ENCODE measurements at regions not wholly inside any gene's neighbourhood (a gene's known extent, or its start where the extent isn't known, plus 50 kb on each side); places are given as distances from the start of the nearest gene placed in this dataset.
"Not testable (repeated sequence)": the region's sequence is repeated elsewhere in the genome, so short reads cannot be mapped to it uniquely, and the experiment has no call there.

DNA sequence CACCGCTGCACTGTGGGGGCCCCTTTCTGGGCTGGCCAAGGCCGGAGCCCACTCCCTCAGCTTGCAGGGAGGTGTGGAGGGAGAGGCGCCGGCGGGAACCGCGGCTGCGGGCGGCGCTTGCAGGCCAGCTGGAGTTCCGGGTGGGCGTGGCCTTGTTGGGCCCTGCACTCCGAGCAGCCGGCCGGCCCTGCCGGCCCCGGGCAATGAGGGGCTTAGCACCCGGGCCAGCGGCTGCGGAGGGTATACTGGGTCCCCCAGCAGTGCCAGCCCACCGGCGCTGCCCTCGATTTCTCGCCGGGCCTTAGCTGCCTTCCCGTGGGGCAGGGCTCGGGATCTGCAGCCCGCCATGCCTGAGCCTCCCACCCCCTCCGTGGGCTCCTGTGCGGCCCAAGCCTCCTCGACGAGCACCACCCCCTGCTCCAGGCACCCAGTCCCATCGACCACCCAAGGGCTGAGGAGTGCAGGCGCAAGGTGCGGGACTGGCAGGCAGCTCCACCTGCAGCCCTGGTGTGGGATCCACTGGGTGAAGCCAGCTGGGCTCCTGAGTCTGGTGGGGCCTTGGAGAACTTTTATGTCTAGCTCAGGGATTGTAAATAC, 705.1 kb upstream of the CDH9 start:
- POLR2A ChIA-PET, H3K27ac Mint-ChIP-seq, H3K27me3 Mint-ChIP-seq: not testable (repeated sequence)

DNA sequence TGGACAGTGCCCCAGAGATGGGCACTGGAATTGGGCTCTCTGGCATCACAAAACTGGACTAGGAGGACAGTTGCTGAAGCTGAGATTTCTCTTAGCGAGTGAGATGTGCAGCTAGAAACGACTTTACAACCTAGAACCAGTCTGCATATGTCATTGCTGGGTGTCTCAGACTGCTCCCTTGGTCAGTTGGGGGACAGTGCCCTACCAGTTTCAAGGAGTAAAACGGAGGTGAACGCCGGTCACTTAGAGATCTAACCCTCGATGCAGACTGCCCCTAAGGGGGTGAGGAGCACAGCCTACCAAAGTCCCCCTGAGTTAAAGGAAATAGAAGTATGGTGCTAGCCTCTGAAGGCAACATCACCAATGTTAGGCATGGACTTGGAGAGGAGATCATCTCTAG, 704.4 kb upstream of the CDH9 start:
- POLR2A ChIA-PET = no interaction called here
- Mint-ChIP-seq H3K4me1 (no peaks in the 10 kb centered on the region), H3K27ac (no peak overlapping the region), H3K9me3 (peaks cover 6 to 58% (median 14%) of the 10 kb centered on the region in 9 donors), H3K27me3 (no peaks in the 10 kb centered on the region), H3K4me3 (no peak overlapping the region), H3K36me3 (peaks cover 0 to 13% (median 0%) of the 10 kb centered on the region in 3 donors)
- no peak for DNase-seq
- ATAC-seq = no peak

More for the DNA sequence above, 705.1 kb upstream of the CDH9 start:
- peaks cover 0 to 13% (median 0%) of the 10 kb centered on the region in 3 donors for H3K36me3 Mint-ChIP-seq
- not testable (repeated sequence) for H3K4me3 Mint-ChIP-seq, ATAC-seq, DNase-seq, H3K4me1 Mint-ChIP-seq
- peaks cover 9 to 58% (median 16%) of the 10 kb centered on the region in 9 donors for H3K9me3 Mint-ChIP-seq

DNA sequence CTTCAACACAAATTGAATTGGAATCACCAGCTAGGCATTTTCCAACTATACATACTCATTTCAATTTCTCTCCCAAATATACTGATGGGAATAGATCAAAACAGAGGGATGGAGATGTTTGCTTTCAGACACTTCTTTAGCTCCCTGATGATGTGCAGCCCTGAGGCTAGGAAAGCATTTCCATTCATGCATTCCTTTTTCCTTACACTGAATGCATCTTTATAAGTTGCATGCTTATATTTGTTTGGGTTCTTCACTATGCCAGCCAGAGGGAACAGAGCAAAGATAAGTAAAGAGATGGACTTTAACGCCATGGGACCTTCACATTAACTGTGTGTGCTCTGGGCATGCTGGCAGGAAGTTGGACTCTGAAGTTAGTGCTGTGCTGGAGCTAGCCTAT, 696.5 kb upstream of the CDH9 start:
- Mint-ChIP-seq H3K4me1 (no peaks in the 10 kb centered on the region), H3K27ac (no peak overlapping the region), H3K9me3 (peaks cover 3 to 22% (median 11%) of the 10 kb centered on the region in 9 donors), H3K36me3 (no peaks in the 10 kb centered on the region), H3K27me3 (no peaks in the 10 kb centered on the region), H3K4me3 (no peak overlapping the region)
- no peak for ATAC-seq
- POLR2A ChIA-PET = no interaction called here
- DNase-seq = no peak

DNA sequence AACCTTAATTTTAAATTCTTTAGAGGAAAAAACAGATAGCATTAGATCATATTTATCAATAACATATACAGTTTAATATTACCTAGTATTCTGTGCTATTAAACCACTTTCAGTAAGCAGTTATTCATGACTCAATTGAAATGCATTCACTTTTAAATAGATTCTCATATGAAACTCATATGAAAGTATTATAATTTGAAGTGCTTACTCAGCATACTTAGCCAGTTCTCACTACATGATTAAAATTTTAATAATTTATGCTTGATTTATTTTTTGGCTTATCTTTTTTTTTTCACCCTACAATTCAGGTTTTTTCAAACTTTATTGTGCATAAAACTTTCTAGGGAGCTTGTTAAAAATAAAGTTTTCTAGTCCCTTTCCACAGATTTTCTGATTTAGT, 694.9 kb upstream of the CDH9 start:
- Mint-ChIP-seq H3K36me3 (no peaks in the 10 kb centered on the region), H3K9me3 (peaks cover 0 to 22% (median 9%) of the 10 kb centered on the region in 9 donors), H3K27ac (no peak overlapping the region), H3K4me1 (no peaks in the 10 kb centered on the region), H3K27me3 (no peaks in the 10 kb centered on the region), H3K4me3 (no peak overlapping the region)
- POLR2A ChIA-PET = no interaction called here
- ATAC-seq (no peak), DNase-seq (no peak)

DNA sequence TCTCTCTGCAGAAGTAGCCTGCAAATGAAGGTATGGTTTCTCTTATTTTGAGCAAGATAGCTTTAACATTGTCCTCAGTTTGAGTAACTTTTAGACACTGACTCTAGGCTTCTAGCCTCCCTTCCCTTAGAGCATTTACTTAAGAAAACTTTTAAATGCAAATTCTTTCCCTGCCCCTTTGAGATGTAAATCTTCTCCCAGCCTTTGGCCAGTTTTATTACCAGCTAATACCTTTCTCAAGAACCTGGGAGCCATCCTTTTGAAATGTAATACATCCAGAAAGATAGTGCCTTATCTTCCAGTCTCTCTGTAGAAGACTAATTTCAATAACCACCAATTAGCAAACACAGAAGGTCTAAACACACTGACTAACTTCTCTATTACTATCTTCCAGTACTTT, 688.9 kb upstream of the CDH9 start:
- DNase-seq (no peak), ATAC-seq (no peak)
- H3K4me3 Mint-ChIP-seq = no peak overlapping the region
- H3K9me3 Mint-ChIP-seq = peaks cover 0 to 24% (median 7%) of the 10 kb centered on the region in 9 donors
- POLR2A ChIA-PET = no interaction called here
- H3K27me3 Mint-ChIP-seq = no peaks in the 10 kb centered on the region
- no peaks in the 10 kb centered on the region for H3K36me3 Mint-ChIP-seq
- H3K4me1 Mint-ChIP-seq = no peaks in the 10 kb centered on the region
- H3K27ac Mint-ChIP-seq = no peak overlapping the region

DNA sequence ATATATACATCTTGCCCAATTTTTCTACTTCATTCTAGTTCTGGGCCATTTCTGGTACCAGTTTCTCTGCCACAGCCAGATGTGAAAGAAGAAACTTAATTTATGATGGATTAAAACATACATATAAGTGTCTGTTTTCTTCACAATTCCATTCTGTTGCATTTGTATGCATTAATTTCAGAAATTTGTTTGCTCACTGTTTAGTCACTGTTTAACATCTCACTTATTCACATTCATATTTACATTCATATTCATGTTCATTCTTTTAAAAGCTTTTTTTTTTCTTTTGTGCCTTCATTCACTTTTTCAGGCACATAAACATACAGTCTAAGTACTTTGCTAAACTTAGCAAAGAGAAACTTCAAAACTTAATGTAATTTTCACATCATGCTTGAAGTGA, 684.0 kb upstream of the CDH9 start:
- no peaks in the 10 kb centered on the region for H3K27me3 Mint-ChIP-seq
- no peaks in the 10 kb centered on the region for H3K4me1 Mint-ChIP-seq
- H3K27ac Mint-ChIP-seq = no peak overlapping the region
- peaks cover 0 to 14% (median 4%) of the 10 kb centered on the region in 9 donors for H3K9me3 Mint-ChIP-seq
- no peak overlapping the region for H3K4me3 Mint-ChIP-seq
- ATAC-seq (no peak), DNase-seq (no peak)
- POLR2A ChIA-PET = no interaction called here
- no peaks in the 10 kb centered on the region for H3K36me3 Mint-ChIP-seq

DNA sequence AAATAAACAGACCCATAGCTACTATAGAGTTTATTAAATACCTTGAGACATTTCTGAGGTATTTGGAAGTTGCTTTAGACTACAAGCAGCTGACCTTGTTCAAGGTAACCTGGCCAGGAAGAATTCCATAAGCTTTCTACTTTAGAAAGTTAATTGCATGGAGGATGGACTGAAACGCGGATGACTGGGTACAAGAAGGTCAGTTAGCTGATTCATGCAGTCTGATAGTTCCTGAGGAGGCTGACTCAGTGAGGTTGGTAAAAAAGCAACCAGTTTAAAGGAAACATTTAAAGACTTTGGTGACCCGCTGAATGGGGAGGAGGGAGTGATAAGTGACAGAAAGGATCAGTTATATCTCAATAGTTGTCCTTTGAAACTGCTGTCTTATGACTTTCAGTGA, 670.1 kb upstream of the CDH9 start:
- H3K9me3 Mint-ChIP-seq = peaks cover 0 to 32% (median 8%) of the 10 kb centered on the region in 9 donors
- DNase-seq = no peak
- no peaks in the 10 kb centered on the region for H3K27me3 Mint-ChIP-seq
- H3K4me3 Mint-ChIP-seq = no peak overlapping the region
- peaks cover 0 to 2% (median 0%) of the 10 kb centered on the region in 3 donors for H3K36me3 Mint-ChIP-seq
- POLR2A ChIA-PET = no interaction called here
- H3K4me1 Mint-ChIP-seq = no peaks in the 10 kb centered on the region
- no peak overlapping the region for H3K27ac Mint-ChIP-seq
- ATAC-seq = no peak

DNA sequence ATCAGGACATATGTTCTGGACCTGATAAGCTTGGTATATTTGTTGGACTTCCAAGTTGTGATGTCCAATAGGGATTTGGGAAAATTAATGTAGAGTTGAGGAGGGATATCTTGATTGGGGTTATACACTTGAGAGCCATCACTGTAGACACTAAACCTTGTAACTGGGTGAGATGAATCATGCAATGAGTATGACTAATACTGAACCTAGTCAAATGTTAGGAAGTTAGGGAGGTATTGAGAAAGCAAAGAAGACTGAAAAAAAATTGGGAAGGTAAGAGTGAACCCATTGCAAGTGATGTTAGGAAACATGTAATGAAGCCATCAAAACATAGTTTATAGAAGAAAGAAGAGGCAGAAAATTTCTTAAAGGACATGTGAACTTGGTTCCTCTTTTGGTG, 668.4 kb upstream of the CDH9 start:
- no peak for DNase-seq
- Mint-ChIP-seq H3K27me3 (no peaks in the 10 kb centered on the region), H3K4me1 (no peaks in the 10 kb centered on the region), H3K36me3 (no peaks in the 10 kb centered on the region), H3K9me3 (peaks cover 0 to 32% (median 10%) of the 10 kb centered on the region in 9 donors), H3K4me3 (no peak overlapping the region), H3K27ac (no peak overlapping the region)
- POLR2A ChIA-PET = no interaction called here
- ATAC-seq = no peak

DNA sequence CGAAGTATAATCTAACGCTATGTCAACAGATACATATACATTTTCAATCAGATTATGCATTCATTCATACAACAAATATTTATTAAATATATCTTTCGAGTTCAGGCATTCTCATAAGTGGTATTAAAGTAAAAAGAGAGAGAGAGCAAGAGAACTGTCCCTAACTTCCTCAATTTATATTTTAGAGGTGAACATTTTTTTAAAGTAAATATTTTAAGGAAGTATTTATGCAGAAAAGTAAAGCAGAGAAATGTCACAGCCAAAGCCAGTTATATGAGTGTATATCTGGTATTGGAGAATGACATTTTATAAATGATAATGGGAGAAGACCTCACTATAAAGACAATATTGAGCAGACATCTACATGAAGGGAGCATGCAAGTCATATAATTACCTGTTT, 667.3 kb upstream of the CDH9 start:
- Mint-ChIP-seq H3K27ac (no peak overlapping the region), H3K9me3 (peaks cover 0 to 27% (median 8%) of the 10 kb centered on the region in 9 donors), H3K4me1 (no peaks in the 10 kb centered on the region), H3K4me3 (no peak overlapping the region), H3K36me3 (no peaks in the 10 kb centered on the region), H3K27me3 (no peaks in the 10 kb centered on the region)
- DNase-seq = no peak
- POLR2A ChIA-PET = no interaction called here
- ATAC-seq = no peak

DNA sequence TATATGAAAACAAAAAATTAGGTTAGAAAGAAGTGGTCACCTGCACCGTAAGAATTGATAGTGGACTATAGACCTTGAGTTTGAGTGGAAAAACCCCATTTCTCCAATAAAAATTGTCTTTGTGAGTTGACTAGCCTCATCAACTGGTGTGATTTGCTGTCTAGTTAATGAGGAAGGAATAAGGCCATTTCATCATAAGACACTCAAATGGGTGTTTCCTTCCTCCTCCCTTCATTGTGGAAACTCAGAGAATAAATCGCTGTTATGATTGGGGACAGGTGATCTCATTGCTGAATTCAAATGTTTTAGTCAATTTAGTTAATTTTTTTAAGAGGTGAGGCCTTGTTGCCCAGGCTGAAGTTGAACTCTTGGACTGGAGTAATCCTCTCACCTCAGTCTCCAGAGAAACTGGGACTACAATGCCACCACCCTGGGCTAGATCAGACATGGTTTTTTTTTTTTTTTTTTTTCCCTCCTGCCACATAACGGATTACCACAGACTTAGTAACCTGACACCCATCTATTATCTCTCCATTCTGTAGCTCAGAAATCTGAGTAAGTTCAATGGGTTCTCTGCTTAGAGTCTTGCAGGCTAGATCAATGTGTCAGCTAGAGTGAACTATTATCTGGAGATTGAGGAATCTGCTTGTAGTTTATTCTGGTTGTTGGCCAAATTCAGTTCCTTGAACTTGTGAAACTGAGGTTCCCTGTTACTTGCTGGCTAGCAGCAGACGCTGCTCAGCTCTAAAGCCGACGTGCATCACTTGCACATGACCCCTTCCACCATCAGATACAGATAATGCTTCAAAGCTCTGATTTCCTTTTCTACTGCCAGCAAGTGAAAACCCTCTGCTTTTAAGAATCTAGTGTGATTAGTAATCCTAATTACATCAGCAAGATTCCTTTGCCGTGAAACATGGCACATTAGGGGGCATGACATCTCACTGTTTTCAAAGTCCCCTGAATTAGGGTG, 663.8 kb upstream of the CDH9 start:
- ATAC-seq = no peak
- H3K9me3 Mint-ChIP-seq = peaks cover 0 to 19% (median 6%) of the 10 kb centered on the region in 9 donors
- no peak overlapping the region for H3K27ac Mint-ChIP-seq

DNA sequence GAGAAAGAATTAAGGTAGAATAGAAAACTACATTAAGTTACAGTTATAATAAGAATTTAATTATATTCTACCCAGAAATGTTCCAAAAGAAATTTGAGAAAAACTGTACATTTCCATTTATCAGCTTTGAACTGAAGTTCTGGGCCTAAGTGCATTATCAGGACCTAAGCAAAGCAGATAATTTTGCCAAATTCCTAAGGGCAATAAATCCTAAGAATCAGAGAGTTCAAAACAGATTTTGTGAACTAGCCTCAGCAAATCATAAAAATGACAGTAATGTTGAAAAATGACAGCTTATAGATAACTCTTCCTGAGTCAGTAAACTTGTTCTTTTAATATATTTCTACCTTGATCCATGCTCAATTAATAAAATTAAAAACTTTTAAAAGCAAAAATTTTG, 662.1 kb upstream of the CDH9 start:
- Mint-ChIP-seq H3K36me3 (no peaks in the 10 kb centered on the region), H3K9me3 (peaks cover under 1 to 24% (median 9%) of the 10 kb centered on the region in 9 donors), H3K4me1 (no peaks in the 10 kb centered on the region), H3K4me3 (no peak overlapping the region), H3K27ac (no peak overlapping the region), H3K27me3 (no peaks in the 10 kb centered on the region)
- POLR2A ChIA-PET = no interaction called here
- no peak for DNase-seq
- no peak for ATAC-seq

More for the DNA sequence above, 663.8 kb upstream of the CDH9 start:
- Mint-ChIP-seq H3K27me3 (no peaks in the 10 kb centered on the region), H3K4me3 (no peak overlapping the region), H3K36me3 (no peaks in the 10 kb centered on the region), H3K4me1 (no peaks in the 10 kb centered on the region)
- POLR2A ChIA-PET = no interaction called here
- DNase-seq = no peak

DNA sequence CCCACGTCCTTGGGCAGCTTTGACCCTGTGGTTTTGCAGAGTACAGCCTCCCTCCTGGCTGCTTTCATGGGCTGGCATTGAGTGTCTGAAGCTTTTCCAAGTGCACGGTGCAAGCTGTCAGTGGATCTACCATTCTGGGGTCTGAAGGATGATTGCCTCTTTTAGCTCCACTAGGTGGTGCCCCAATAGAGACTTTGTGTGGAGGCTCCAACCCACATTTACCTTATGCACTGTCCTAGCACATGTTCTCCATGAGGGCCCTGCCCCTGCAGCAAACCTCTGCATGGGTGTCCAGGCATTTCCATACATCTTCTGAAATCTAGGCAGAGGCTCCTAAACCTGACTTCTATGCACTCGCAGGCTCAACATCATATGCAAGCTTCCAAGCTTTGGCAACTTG, 644.2 kb upstream of the CDH9 start:
- ATAC-seq (no peak), DNase-seq (no peak)
- Mint-ChIP-seq H3K27me3 (no peaks in the 10 kb centered on the region), H3K4me1 (peaks cover 0 to 2% (median 0%) of the 10 kb centered on the region in 4 donors), H3K9me3 (peaks cover 9 to 46% (median 20%) of the 10 kb centered on the region in 9 donors), H3K27ac (no peak overlapping the region), H3K4me3 (no peak overlapping the region), H3K36me3 (no peaks in the 10 kb centered on the region)
- POLR2A ChIA-PET = no interaction called here

DNA sequence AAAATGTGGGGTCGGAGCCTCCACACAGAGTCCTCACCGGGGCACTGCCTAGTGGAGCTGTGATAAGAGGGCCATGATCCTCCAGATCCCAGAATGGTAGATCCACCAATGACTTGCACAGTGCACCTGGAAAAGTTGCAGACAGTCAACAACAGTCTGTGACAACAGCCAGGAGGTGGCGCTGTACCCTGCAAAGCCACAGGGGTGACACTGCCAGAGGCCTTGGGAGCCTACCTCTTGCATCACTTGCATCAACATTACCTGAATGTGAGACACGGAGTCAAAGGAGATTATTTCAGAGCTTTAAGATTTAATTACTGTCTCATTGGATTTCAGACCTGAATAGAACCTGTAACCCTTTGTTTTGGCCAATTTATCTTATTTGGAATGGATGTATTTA, 614.1 kb upstream of the CDH9 start:
- H3K36me3 Mint-ChIP-seq = no peaks in the 10 kb centered on the region
- H3K4me3 Mint-ChIP-seq = no peak overlapping the region
- ATAC-seq (no peak), DNase-seq (no peak)
- H3K27me3 Mint-ChIP-seq = no peaks in the 10 kb centered on the region
- POLR2A ChIA-PET = no interaction called here
- no peak overlapping the region for H3K27ac Mint-ChIP-seq
- no peaks in the 10 kb centered on the region for H3K4me1 Mint-ChIP-seq
- peaks cover 3 to 39% (median 8%) of the 10 kb centered on the region in 9 donors for H3K9me3 Mint-ChIP-seq

Data from naive thymus-derived CD8-positive, alpha-beta T cell (primary cell).